Muscle of back (tissue), 3 donors: ENCODE measurements at regions not wholly inside any gene's neighbourhood (a gene's known extent, or its start where the extent isn't known, plus 50 kb on each side); places are given as distances from the start of the nearest gene placed in this dataset.
"Not testable (repeated sequence)": the region's sequence is repeated elsewhere in the genome, so short reads cannot be mapped to it uniquely, and the experiment has no call there.

ENCODE experiments used
- DNase-seq, 3 donors: peaks; one replicate each; pipeline versions ENCODE4 v3.0.0 to v3.0.0-alpha.2; 2013

DNA sequence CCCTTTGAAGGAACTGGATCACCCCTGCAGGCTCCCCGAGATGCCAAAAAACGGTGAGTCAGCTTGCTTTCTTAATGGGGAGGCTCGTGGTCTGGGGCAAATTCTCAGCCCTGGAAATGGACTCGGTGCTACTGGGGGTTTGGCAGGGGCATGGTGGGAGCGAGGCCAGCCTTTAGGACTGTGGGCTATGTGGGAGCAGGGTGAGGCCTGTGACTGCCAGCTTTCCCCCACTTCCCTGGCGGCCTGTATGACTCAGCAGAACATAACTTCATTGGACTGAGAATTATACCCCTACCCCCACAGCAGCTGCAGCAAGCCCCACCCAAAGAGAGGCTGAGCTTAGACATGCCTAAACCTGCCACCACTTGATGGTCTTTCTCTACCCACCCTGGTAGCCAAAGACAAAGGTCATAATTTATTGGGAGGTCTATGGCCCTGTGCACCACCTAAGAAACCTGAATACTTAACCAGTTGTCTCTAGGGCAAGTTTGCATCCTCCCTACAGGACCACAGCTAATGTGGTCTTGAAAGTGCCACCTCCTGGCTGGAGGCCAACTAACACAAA, 325.3 kb downstream of the TLE1 start:
- DNase-seq, result no peak

DNA sequence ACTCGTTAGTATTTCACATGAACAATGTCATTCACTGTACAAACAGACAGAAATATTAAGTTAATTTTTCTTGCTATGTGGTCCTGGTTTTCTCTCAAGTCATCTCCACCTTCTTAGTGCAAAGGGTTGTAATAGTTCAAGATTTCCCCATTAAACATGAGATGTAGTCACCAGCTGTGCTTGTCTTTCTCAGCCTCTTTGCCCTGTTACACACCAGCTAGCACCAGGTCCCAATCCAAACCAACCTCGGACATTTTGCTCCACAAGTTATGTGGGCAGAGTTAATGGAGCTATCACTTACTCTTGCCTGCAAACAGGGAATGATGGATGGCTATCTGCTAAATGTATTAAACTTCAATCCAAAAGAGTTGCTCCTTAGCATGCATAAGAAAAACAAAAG, 328.1 kb downstream of the TLE1 start:
- no peak for DNase-seq

- DNase-seq, result no peak
Observed at GRCh38 chr9:81351166-81351565, 338.2 kb downstream of the TLE1 start.

DNA sequence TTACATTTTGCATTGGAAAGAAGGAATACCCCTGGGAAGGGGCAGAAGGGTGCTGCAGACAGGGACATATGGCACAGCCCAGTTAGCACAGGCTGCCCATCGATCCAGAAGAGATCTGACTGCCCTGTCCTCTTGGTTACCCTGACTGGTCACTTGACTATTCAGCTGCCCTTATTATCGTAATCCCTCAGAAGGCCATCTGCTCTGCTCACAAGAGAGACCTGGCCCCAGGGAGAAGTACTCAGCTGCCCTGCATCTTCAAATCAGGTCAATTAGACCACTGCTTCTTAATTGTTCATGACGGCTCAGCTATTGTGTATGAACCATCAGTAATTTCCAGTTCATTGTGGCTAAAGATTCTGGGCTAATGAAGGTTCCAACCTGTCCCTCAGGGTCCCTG, 345.0 kb downstream of the TLE1 start:
- DNase-seq, result no peak

- DNase-seq, result no peak
Observed at GRCh38 chr9:81335879-81336421, 353.4 kb downstream of the TLE1 start.

- DNase-seq, result no peak
Observed at GRCh38 chr9:81321551-81321950, 367.8 kb downstream of the TLE1 start.

GRCh38 chr9:81320909-81321482, 368.4 kb downstream of the TLE1 start:
- DNase-seq, result peak in 1 of 3 donors; percentile 10

- DNase-seq, result no peak
Observed at GRCh38 chr9:81318571-81318970, 370.8 kb downstream of the TLE1 start.

DNA sequence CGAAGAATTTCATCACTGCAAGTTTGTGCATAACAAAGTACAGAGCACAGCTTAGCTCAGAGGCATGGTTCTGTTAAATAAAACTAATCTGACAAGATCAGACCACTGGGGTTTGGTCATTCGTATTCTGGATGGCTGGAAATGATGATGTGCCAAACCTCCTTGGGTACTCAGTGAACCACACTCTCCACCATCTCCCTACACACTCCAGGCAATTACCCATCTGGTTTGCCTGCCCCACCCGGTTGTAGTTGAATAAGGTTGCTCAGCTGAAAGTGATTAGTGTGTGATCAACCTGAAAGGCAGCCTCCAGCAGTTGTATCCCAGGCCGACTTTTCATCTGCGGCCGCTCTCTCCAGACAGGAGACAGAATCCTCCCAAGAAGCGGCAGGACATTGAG, 371.4 kb downstream of the TLE1 start:
- DNase-seq, result no peak

GRCh38 chr9:81317223-81317622, 372.1 kb downstream of the TLE1 start:
- DNase-seq, result no peak

- no peak for DNase-seq
Observed at GRCh38 chr9:81314490-81314889, 374.9 kb downstream of the TLE1 start.

- no peak for DNase-seq
Observed at GRCh38 chr9:81313877-81314276, 375.5 kb downstream of the TLE1 start.

- DNase-seq, result no peak
Observed at GRCh38 chr9:81312346-81312745, 377.0 kb downstream of the TLE1 start.

DNA sequence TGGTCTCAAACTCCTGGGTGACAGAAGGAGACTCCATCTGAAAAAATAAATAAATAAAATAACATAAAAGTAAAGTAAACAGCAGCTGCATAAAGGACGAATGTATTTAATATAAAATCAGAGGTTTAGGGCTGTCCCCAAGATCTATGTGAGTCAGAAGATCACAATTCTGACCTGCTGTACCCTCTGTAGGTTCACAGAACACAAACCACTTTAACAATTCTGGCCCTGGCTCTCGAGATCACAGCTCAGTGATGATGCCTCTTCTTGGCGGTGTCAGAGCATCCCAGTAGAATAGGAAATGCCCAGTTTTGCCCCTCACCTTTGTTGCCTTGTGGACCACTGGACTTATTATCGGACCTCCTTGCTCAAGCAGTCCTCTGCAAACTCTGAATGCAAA, 380.9 kb downstream of the TLE1 start:
- no peak for DNase-seq

- DNase-seq, result not testable (repeated sequence)
Observed at GRCh38 chr9:81307791-81308190, 381.6 kb downstream of the TLE1 start.

GRCh38 chr9:81305561-81306182, 383.7 kb downstream of the TLE1 start:
- DNase-seq, result no peak

- DNase-seq, result no peak
Observed at GRCh38 chr9:81303658-81304057, 385.7 kb downstream of the TLE1 start.

GRCh38 chr9:81293651-81294050, 395.7 kb downstream of the TLE1 start:
- DNase-seq, result peak in 1 of 3 donors; percentile 14

DNA sequence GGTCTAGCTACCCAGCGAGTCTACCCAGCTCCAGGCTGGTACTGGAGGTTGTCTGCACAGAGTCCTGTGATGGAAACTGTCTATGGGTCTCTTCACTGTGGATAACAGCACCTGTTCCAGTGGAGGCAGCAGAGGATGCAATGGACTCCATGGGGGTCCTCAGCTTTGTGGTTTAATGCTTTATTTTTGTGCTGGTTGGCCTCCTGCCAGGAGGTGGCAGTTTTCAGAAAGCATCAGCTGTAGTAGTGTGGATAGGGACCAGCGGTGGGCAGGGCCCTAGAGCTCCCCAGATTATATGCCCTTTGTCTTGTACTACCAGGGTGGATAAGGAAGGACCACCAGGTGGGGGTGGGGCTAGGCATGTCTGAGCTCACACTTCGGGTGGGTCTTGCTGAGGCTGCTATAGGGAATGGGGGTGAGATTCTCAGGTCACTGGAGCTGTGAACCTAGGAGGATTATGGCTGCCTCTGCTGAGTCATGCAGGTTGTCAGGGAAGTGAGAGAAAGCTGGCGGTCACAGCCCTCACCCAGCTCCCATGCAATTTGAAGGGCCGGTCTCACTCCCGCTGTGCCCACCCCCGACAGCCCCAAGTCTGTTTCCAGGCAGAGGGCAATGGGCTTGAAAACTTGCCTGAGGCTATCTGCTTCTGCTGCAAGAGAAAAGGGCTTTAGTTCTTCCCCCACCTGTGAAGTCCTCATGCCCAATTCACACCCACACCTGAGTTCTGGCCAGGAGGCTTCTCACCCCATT, 397.1 kb downstream of the TLE1 start:
- DNase-seq, result no peak

DNA sequence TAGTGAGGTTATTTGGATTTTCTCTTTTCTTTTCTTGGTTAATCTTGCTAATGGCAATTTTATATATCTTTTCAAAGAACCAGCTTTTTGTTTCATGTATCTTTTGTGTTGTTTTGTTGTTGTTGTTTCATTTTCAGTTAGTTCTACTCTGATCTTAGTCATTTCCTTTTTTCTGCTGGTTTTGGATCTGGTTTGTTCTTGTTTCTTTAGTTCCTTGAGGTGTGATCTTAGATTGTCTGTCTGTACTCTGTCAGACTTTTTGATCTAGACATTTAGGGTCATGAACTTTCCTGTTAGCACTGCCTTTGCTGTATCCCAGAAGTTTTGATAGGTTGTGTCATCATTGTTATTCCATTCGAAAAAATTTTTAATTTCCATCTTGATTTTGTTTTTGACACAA, 399.7 kb downstream of the TLE1 start:
- DNase-seq, result no peak

- no peak for DNase-seq
Observed at GRCh38 chr9:81268048-81268447, 421.3 kb downstream of the TLE1 start.

- DNase-seq, result no peak
Observed at GRCh38 chr9:81266674-81267073, 422.7 kb downstream of the TLE1 start.

DNA sequence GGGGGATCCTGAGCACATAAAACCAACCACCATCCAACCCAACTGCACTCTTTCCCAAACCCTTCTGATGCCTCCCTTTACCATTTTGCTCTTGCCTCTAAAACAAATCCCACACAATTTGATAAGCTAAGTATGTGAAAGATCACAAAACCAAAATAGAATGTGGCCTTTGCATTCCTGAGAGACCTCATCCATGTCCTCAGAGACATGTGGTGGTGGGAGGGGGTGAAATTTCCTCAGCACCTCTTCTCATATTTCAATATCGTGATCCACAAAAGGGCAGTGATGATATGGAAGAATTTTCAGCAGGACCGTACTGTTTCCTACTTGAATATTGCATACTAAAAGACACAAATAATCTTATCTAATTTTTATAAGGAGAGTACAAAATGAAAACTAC, 423.3 kb downstream of the TLE1 start:
- no peak for DNase-seq
